Keratinocyte (primary cell): ENCODE measurements at regions not wholly inside any gene's neighbourhood (a gene's known extent, or its start where the extent isn't known, plus 50 kb on each side); places are given as distances from the start of the nearest gene placed in this dataset.

Experiments
- EZH2 ChIP-seq: IDR thresholded peaks from one replicate; pipeline ENCODE4 v1.6.1; 2012; ENCODE audit warnings: inconsistent platforms, mild to moderate bottlenecking, low read length, moderate library complexity
- TF ChIP-seq, protein P1 (sequence below), 3 experiments: IDR thresholded peaks in 1 of 3; conservative IDR thresholded peaks in 1 of 3; optimal IDR thresholded peaks in 1 of 3; 2 replicates in 2 of 3; 3 replicates in 1 of 3; pipeline versions ENCODE3 to v1.5.1; 2011; ENCODE audit warnings: low read length in 3 of 3, mild to moderate bottlenecking in 3 of 3, moderate library complexity in 2 of 3, control low read depth in 1 of 3, inconsistent platforms in 1 of 3; ENCODE audit not compliant: insufficient read depth in 2 of 3; ENCODE audit errors: extremely low read depth in 1 of 3

DNA sequence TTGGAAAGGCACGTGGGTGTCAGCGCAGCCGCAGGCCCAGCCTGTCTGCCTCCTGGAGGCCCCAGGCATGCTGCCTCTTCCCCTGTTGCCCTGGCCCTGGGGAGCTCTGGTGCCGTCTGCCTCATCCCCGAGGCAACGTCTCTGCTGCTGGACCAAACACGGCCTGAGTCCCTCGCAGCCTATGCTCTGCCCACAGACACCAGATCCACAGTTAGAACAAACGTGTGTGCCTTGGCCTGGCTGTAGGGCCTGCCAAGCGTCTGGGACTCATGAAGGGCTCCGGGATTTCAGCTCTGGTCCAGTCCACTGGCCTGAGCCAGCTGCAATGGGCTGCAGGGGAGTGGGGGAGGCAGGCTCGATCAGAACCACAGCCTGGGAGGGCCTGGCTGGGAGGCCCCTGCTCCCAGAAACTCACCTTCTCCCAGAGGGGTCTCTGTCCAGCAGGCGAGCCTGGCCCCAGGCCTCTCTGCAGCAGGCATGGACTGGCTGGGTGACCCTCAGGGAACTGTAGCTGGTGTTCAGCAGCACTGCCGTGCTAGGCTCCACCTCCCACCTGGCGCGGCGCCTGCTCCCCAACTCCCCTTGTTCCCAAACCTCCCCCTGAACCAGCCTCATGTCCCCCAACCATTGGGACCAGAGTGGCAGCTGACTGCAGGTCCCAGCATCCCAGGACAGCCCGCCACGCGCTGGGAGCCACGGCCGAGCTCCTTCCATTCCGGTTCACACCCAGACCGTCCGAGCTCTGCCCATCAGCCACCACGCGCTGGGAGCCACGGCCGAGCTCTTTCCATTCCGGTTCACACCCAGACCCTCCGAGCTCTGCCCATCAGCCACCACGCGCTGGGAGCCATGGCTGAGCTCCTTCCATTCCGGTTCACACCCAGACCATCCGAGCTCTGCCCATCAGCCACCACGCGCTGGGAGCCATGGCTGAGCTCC lies 197.0 kb downstream of the DLL1 start:
- TF ChIP-seq, protein P1, sequence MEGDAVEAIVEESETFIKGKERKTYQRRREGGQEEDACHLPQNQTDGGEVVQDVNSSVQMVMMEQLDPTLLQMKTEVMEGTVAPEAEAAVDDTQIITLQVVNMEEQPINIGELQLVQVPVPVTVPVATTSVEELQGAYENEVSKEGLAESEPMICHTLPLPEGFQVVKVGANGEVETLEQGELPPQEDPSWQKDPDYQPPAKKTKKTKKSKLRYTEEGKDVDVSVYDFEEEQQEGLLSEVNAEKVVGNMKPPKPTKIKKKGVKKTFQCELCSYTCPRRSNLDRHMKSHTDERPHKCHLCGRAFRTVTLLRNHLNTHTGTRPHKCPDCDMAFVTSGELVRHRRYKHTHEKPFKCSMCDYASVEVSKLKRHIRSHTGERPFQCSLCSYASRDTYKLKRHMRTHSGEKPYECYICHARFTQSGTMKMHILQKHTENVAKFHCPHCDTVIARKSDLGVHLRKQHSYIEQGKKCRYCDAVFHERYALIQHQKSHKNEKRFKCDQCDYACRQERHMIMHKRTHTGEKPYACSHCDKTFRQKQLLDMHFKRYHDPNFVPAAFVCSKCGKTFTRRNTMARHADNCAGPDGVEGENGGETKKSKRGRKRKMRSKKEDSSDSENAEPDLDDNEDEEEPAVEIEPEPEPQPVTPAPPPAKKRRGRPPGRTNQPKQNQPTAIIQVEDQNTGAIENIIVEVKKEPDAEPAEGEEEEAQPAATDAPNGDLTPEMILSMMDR (optimal IDR thresholded peaks at IDR 0.05 in 1 of 3, IDR thresholded peaks at IDR 0.05 in 1 of 3, conservative IDR thresholded peaks at IDR 0.05 in 1 of 3; ENCODE audit: extremely low read depth in 1 of 3, insufficient read depth in 2 of 3, low read length in 3 of 3), result no peak
- no peak for TF ChIP-seq EZH2
